T-cell (primary cell): ENCODE measurements at regions not wholly inside any gene's neighbourhood (a gene's known extent, or its start where the extent isn't known, plus 50 kb on each side); places are given as distances from the start of the nearest gene placed in this dataset.

Experiments used
- ATAC-seq, 4 experiments: fragments of 200-7000 bp in 3 of 4; fragments of 150-1000 bp in 1 of 4; cut with Tn5 transposase; replicated peaks in 1 of 4; 1 replicate in 3 of 4; 2 replicates in 1 of 4; pipeline ENCODE4 v1.10.0; 2021; ENCODE audit warnings: moderate library complexity in 3 of 4, mild to moderate bottlenecking in 2 of 4, moderate number of reproducible peaks in 1 of 4
- CTCF ChIA-PET, 2 donors: fragments of 300-600 bp; sonication (Branson Sonifier 250); formaldehyde crosslinking; loops; one replicate each; lab custom pipeline; 2022; ENCODE audit warnings: antibody characterized with exemption in 2 of 2; lab: Charles Lee
- POLR2A ChIA-PET, 2 donors: fragments of 300-600 bp; sonication (Branson Sonifier 250); formaldehyde crosslinking; loops; one replicate each; lab custom pipeline; 2022; ENCODE audit warnings: antibody characterized with exemption in 2 of 2; lab: Charles Lee
- DNase-seq, 35 experiments: peaks; one replicate each; pipeline versions ENCODE4 v3.0.0 to v3.0.0-alpha.2; 2013 to 2023
- H3K27ac ChIP-seq: one replicate; pipeline ENCODE4 v1.5.1; 2013; ENCODE audit warnings: low read length
- H3K27me3 ChIP-seq, 2 experiments: replicated peaks in 1 of 2; 1 replicate in 1 of 2; 2 replicates in 1 of 2; pipeline versions ENCODE4 v1.6.1 to v1.7.0; 2013; ENCODE audit warnings: low read length in 1 of 2, mixed read lengths in 1 of 2; ENCODE audit not compliant: control insufficient read depth in 2 of 2, insufficient read depth in 2 of 2; ENCODE audit errors: extremely low read depth in 1 of 2
- H3K36me3 ChIP-seq, 2 donors: 1 replicate in 1 of 2; 2 replicates in 1 of 2; pipeline versions ENCODE4 v1.6.1 to v1.7.0; 2013; ENCODE audit warnings: low read length in 1 of 2; ENCODE audit not compliant: control insufficient read depth in 2 of 2, insufficient read depth in 1 of 2; ENCODE audit errors: extremely low read depth in 1 of 2
- H3K4me1 ChIP-seq, 2 experiments: 1 replicate in 1 of 2; 2 replicates in 1 of 2; pipeline versions ENCODE4 v1.6.1 to v1.7.0; 2013; ENCODE audit warnings: low read length in 2 of 2, mixed read lengths in 1 of 2; ENCODE audit not compliant: insufficient read depth in 2 of 2, control insufficient read depth in 1 of 2; ENCODE audit errors: extremely low read depth in 1 of 2
- H3K4me3 ChIP-seq, 2 donors: 1 replicate in 1 of 2; 2 replicates in 1 of 2; pipeline versions ENCODE4 v1.5.1 to v1.7.0; 2013; ENCODE audit warnings: mild to moderate bottlenecking in 2 of 2, low read length in 1 of 2, moderate library complexity in 1 of 2; ENCODE audit not compliant: control insufficient read depth in 1 of 2; ENCODE audit errors: extremely low read depth in 1 of 2
- H3K9me3 ChIP-seq: 2 replicates; pipeline ENCODE4 v1.7.0; 2013
- H3K27ac Mint-ChIP-seq, 2 donors: one replicate each; pipeline ENCODE4 v1.8.0; 2020 to 2021; ENCODE audit warnings: mild to moderate bottlenecking in 2 of 2, mixed read lengths in 2 of 2
- H3K27me3 Mint-ChIP-seq, 2 donors: one replicate each; pipeline ENCODE4 v1.8.0; 2021 to 2022; ENCODE audit warnings: mixed read lengths in 2 of 2
- H3K36me3 Mint-ChIP-seq: one replicate; pipeline ENCODE4 v1.8.0; 2021; ENCODE audit warnings: mixed read lengths
- H3K4me1 Mint-ChIP-seq, 3 donors: one replicate each; pipeline ENCODE4 v1.8.0; 2020 to 2022; ENCODE audit warnings: mixed read lengths in 3 of 3, mild to moderate bottlenecking in 1 of 3
- H3K4me3 Mint-ChIP-seq, 3 donors: one replicate each; pipeline ENCODE4 v1.8.0; 2020 to 2022; ENCODE audit warnings: mild to moderate bottlenecking in 3 of 3, mixed read lengths in 3 of 3, moderate library complexity in 3 of 3
- H3K9me3 Mint-ChIP-seq, 3 donors: one replicate each; pipeline ENCODE4 v1.8.0; 2020 to 2022; ENCODE audit warnings: mixed read lengths in 3 of 3
- WGBS: methylation state at CpG from one replicate; pipeline ENCODE4 v1.1.5; 2013; ENCODE audit warnings: missing lambda C conversion rate; ENCODE audit not compliant: insufficient coverage; 5-methylcytosine and 5-hydroxymethylcytosine counted together

- ATAC-seq (no peak), DNase-seq (no peak)
- no peaks in the 10 kb centered on the region for H3K9me3 Mint-ChIP-seq
- no peak overlapping the region for H3K27ac ChIP-seq
- H3K36me3 Mint-ChIP-seq = no peaks in the 10 kb centered on the region
- no peaks in the 10 kb centered on the region for H3K4me1 Mint-ChIP-seq
- H3K27me3 Mint-ChIP-seq = peaks cover 16 to 27% of the 10 kb centered on the region in 2 donors
- H3K4me3 ChIP-seq = no peak overlapping the region
- ChIA-PET CTCF (no interaction called here), POLR2A (no interaction called here)
- H3K4me1 ChIP-seq = no peaks in the 10 kb centered on the region
- H3K9me3 ChIP-seq = no peaks in the 10 kb centered on the region
- H3K36me3 ChIP-seq = no peaks in the 10 kb centered on the region
- H3K4me3 Mint-ChIP-seq = no peak overlapping the region
- H3K27ac Mint-ChIP-seq = no peak overlapping the region
- peaks cover 0 to 32% of the 10 kb centered on the region in 2 experiments for H3K27me3 ChIP-seq
- WGBS = 65% methylated on average over 6 of the region's 12 CpGs
These were observed 105.0 kb upstream of the FOXF1 start for GRCh38 chr16:86405319-86405718.

GRCh38 chr16:86406056-86406455 lies 104.3 kb upstream of the FOXF1 start:
- H3K9me3 Mint-ChIP-seq = peaks cover 0 to 2% (median 0%) of the 10 kb centered on the region in 3 donors
- Histone ChIP-seq H3K27ac (no peak overlapping the region), H3K36me3 (no peaks in the 10 kb centered on the region), H3K4me3 (no peak overlapping the region), H3K9me3 (no peaks in the 10 kb centered on the region), H3K27me3 (peaks cover 0 to 29% of the 10 kb centered on the region in 2 experiments), H3K4me1 (no peaks in the 10 kb centered on the region)
- no peak overlapping the region for H3K4me3 Mint-ChIP-seq
- no peak for ATAC-seq
- peaks cover 16 to 29% of the 10 kb centered on the region in 2 donors for H3K27me3 Mint-ChIP-seq
- H3K4me1 Mint-ChIP-seq = no peaks in the 10 kb centered on the region
- POLR2A ChIA-PET = interaction anchor here in 1 of 2 donors (0.7 kb wide), 1 partner anchor 404 kb away, joined by 8 read pairs; no protein-coding TSS in a partner anchor
- WGBS = 81% methylated on average over 9 of the region's 10 CpGs
- CTCF ChIA-PET = no interaction called here
- no peak overlapping the region for H3K27ac Mint-ChIP-seq
- no peak for DNase-seq
- no peaks in the 10 kb centered on the region for H3K36me3 Mint-ChIP-seq

GRCh38 chr16:86408685-86409084 lies 101.6 kb upstream of the FOXF1 start:
- CTCF ChIA-PET = no interaction called here

GRCh38 chr16:86410081-86410480 lies 100.2 kb upstream of the FOXF1 start:
- Histone ChIP-seq H3K36me3 (no peaks in the 10 kb centered on the region), H3K4me1 (no peaks in the 10 kb centered on the region), H3K4me3 (no peak overlapping the region), H3K27me3 (peaks cover 0 to 21% of the 10 kb centered on the region in 2 experiments), H3K9me3 (no peaks in the 10 kb centered on the region), H3K27ac (no peak overlapping the region)
- no peak overlapping the region for H3K27ac Mint-ChIP-seq
- POLR2A ChIA-PET = no interaction called here
- H3K9me3 Mint-ChIP-seq = peaks cover 0 to 11% (median 4%) of the 10 kb centered on the region in 3 donors
- ATAC-seq (no peak), DNase-seq (no peak)
- H3K27me3 Mint-ChIP-seq = peaks cover 16 to 19% of the 10 kb centered on the region in 2 donors
- no peaks in the 10 kb centered on the region for H3K4me1 Mint-ChIP-seq
- WGBS = no CpG with 5 or more reads among the region's 2 CpGs
- CTCF ChIA-PET = no interaction called here
- H3K4me3 Mint-ChIP-seq = no peak overlapping the region
- no peaks in the 10 kb centered on the region for H3K36me3 Mint-ChIP-seq

More at GRCh38 chr16:86408685-86409084, 101.6 kb upstream of the FOXF1 start:
- Mint-ChIP-seq H3K9me3 (peaks cover 0 to 11% (median 4%) of the 10 kb centered on the region in 3 donors), H3K27me3 (peaks cover 21 to 22% of the 10 kb centered on the region in 2 donors), H3K4me3 (no peak overlapping the region), H3K4me1 (no peaks in the 10 kb centered on the region), H3K36me3 (no peaks in the 10 kb centered on the region), H3K27ac (no peak overlapping the region)
- Histone ChIP-seq H3K27ac (no peak overlapping the region), H3K9me3 (no peaks in the 10 kb centered on the region), H3K27me3 (peaks cover 0 to 26% of the 10 kb centered on the region in 2 experiments), H3K4me1 (no peaks in the 10 kb centered on the region), H3K36me3 (no peaks in the 10 kb centered on the region), H3K4me3 (no peak overlapping the region)
- no peak for DNase-seq
- POLR2A ChIA-PET = no interaction called here
- WGBS = 63% methylated on average over 3 of the region's 4 CpGs
- no peak for ATAC-seq

- Histone ChIP-seq H3K4me3 (no peak overlapping the region), H3K27ac (no peak overlapping the region), H3K36me3 (no peaks in the 10 kb centered on the region), H3K9me3 (no peaks in the 10 kb centered on the region), H3K27me3 (peaks cover 0 to 22% of the 10 kb centered on the region in 2 experiments), H3K4me1 (peaks cover 0 to 3% of the 10 kb centered on the region in 2 experiments)
- Mint-ChIP-seq H3K4me3 (no peak overlapping the region), H3K27me3 (peaks cover 12 to 16% of the 10 kb centered on the region in 2 donors), H3K4me1 (no peaks in the 10 kb centered on the region), H3K36me3 (no peaks in the 10 kb centered on the region), H3K9me3 (peaks cover 0 to 11% (median 4%) of the 10 kb centered on the region in 3 donors), H3K27ac (no peak overlapping the region)
- DNase-seq (no peak), ATAC-seq (no peak)
- ChIA-PET CTCF (no interaction called here), POLR2A (no interaction called here)
- 80% methylated on average over 1 of the region's 5 CpGs for WGBS
These were observed 99.8 kb upstream of the FOXF1 start for GRCh38 chr16:86410529-86410928.

GRCh38 chr16:86411897-86412296 lies 98.4 kb upstream of the FOXF1 start:
- DNase-seq (no peak), ATAC-seq (no peak)
- no peak overlapping the region for H3K27ac ChIP-seq
- H3K4me3 ChIP-seq = no peak overlapping the region
- CTCF ChIA-PET = no interaction called here
- no peak overlapping the region for H3K4me3 Mint-ChIP-seq
- H3K27me3 Mint-ChIP-seq = peaks cover 12% of the 10 kb centered on the region in 2 donors
- 71% methylated on average over 4 of the region's 7 CpGs for WGBS
- POLR2A ChIA-PET = no interaction called here
- no peak overlapping the region for H3K27ac Mint-ChIP-seq
- H3K36me3 Mint-ChIP-seq = no peaks in the 10 kb centered on the region
- peaks cover 0 to 20% of the 10 kb centered on the region in 2 experiments for H3K27me3 ChIP-seq
- peaks cover 0 to 11% (median 4%) of the 10 kb centered on the region in 3 donors for H3K9me3 Mint-ChIP-seq
- no peaks in the 10 kb centered on the region for H3K36me3 ChIP-seq
- H3K9me3 ChIP-seq = no peaks in the 10 kb centered on the region
- no peaks in the 10 kb centered on the region for H3K4me1 Mint-ChIP-seq
- H3K4me1 ChIP-seq = peaks cover 0 to 3% of the 10 kb centered on the region in 2 experiments
